Duodenal mucosa (tissue), 2 donors: ENCODE measurements at regions not wholly inside any gene's neighbourhood (a gene's known extent, or its start where the extent isn't known, plus 50 kb on each side); places are given as distances from the start of the nearest gene placed in this dataset.

Experiments
- H3K27ac ChIP-seq: one replicate; pipeline ENCODE4 v1.7.0; 2013; ENCODE audit warnings: low read depth, low read length
- H3K27me3 ChIP-seq, 2 donors: one replicate each; pipeline ENCODE4 v1.7.0; 2013; ENCODE audit warnings: low read length in 2 of 2, control low read depth in 1 of 2; ENCODE audit not compliant: insufficient read depth in 2 of 2, control insufficient read depth in 1 of 2
- H3K36me3 ChIP-seq, 2 donors: one replicate each; pipeline ENCODE4 v1.7.0; 2013; ENCODE audit warnings: low read length in 2 of 2, control low read depth in 1 of 2; ENCODE audit not compliant: insufficient read depth in 2 of 2, control insufficient read depth in 1 of 2
- H3K4me1 ChIP-seq, 2 donors: one replicate each; pipeline ENCODE4 v1.7.0; 2013; ENCODE audit warnings: low read length in 2 of 2, control low read depth in 1 of 2; ENCODE audit not compliant: insufficient read depth in 2 of 2, control insufficient read depth in 1 of 2
- H3K4me3 ChIP-seq, 2 donors: one replicate each; pipeline ENCODE4 v1.7.0; 2013; ENCODE audit warnings: low read length in 2 of 2, low read depth in 1 of 2
- H3K9ac ChIP-seq, 2 donors: one replicate each; pipeline ENCODE4 v1.7.0; 2013; ENCODE audit warnings: low read length in 2 of 2, low read depth in 1 of 2
- H3K9me3 ChIP-seq, 2 donors: one replicate each; pipeline ENCODE4 v1.7.0; 2013; ENCODE audit warnings: low read length in 2 of 2, control low read depth in 1 of 2; ENCODE audit not compliant: control insufficient read depth in 1 of 2

- H3K9me3 ChIP-seq: peaks cover 3 to 5% of the 10 kb centered on the region in 2 donors
- H3K4me3 ChIP-seq: no peak overlapping the region
- H3K4me1 ChIP-seq: no peaks in the 10 kb centered on the region
- no peak overlapping the region for H3K27ac ChIP-seq
- H3K36me3 ChIP-seq: no peaks in the 10 kb centered on the region
- H3K27me3 ChIP-seq: no peaks in the 10 kb centered on the region
- no peak overlapping the region for H3K9ac ChIP-seq
These were observed 1595.6 kb downstream of the SI start for GRCh38 chr3:163482695-163483094.

GRCh38 chr3:163481738-163482137, 1596.6 kb downstream of the SI start:
- Histone ChIP-seq H3K4me3 (no peak overlapping the region), H3K27me3 (no peaks in the 10 kb centered on the region), H3K9ac (no peak overlapping the region), H3K9me3 (peaks cover 3 to 5% of the 10 kb centered on the region in 2 donors), H3K27ac (no peak overlapping the region), H3K4me1 (no peaks in the 10 kb centered on the region), H3K36me3 (no peaks in the 10 kb centered on the region)

DNA sequence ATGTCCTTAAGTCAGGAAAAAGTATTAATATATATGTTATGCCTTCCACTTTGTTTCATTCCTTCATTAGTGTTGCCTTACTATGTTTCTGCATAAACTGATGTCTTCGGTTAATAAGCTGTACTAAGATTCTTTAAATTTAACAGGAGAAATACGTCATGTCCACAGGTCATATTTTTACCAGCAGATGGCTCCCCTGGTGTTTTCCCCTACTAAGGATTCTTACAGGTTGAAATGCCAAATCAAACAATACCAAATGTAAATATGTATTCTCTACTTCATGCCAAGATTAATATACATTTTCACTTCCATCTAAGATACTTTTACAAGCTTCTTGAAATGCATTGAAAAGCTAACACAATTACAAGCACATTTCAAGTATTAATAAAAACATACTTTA, 1602.1 kb downstream of the SI start:
- peaks cover 3 to 5% of the 10 kb centered on the region in 2 donors for H3K9me3 ChIP-seq
- no peaks in the 10 kb centered on the region for H3K4me1 ChIP-seq
- no peak overlapping the region for H3K27ac ChIP-seq
- H3K27me3 ChIP-seq: no peaks in the 10 kb centered on the region
- no peak overlapping the region for H3K4me3 ChIP-seq
- no peak overlapping the region for H3K9ac ChIP-seq
- no peaks in the 10 kb centered on the region for H3K36me3 ChIP-seq

- no peaks in the 10 kb centered on the region for H3K27me3 ChIP-seq
- no peak overlapping the region for H3K4me3 ChIP-seq
- H3K9ac ChIP-seq: no peak overlapping the region
- H3K27ac ChIP-seq: no peak overlapping the region
- no peaks in the 10 kb centered on the region for H3K36me3 ChIP-seq
- no peaks in the 10 kb centered on the region for H3K4me1 ChIP-seq
- H3K9me3 ChIP-seq: peaks cover 1 to 3% of the 10 kb centered on the region in 2 donors
These were observed 1603.5 kb downstream of the SI start for GRCh38 chr3:163474766-163475165.

DNA sequence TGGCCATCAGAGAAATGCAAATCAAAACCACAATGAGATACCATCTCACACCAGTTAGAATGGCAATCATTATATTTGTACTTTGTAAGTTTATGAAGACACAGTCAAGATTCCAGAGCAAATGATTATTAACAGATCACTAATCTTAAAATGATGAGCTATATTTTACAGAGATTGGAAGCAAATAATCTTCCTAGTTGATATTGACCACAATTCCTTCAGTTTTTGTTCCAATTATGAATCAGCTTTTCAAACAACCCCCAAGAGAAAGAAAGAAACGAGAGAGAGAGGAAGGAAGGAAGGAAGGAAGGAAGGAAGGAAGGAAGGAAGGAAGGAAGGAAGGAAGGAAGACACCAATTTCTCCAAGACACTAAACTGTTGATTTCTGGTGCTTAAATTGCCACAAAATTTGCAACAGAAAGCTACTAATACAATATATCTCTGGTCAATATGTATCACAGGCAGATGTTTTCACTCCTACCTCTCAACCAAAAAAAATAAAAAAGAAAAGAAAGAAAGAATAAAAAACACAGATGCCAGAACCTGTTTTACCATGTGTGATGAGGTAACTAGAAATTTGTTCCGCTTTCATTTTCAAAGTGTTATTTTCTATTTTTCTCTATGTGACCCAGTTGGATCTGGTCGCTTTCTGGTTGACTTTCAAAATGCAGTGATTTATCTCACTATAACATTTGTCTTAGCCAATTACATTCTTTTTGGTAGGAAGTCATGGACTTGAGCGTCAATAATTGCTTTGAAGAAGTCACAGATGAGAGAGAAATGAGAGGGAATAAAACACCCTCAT, 1609.6 kb downstream of the SI start:
- Histone ChIP-seq H3K36me3 (no peaks in the 10 kb centered on the region), H3K4me3 (no peak overlapping the region), H3K27me3 (no peaks in the 10 kb centered on the region), H3K9me3 (peaks cover 0 to 2% of the 10 kb centered on the region in 2 donors), H3K9ac (no peak overlapping the region), H3K4me1 (no peaks in the 10 kb centered on the region), H3K27ac (no peak overlapping the region)

DNA sequence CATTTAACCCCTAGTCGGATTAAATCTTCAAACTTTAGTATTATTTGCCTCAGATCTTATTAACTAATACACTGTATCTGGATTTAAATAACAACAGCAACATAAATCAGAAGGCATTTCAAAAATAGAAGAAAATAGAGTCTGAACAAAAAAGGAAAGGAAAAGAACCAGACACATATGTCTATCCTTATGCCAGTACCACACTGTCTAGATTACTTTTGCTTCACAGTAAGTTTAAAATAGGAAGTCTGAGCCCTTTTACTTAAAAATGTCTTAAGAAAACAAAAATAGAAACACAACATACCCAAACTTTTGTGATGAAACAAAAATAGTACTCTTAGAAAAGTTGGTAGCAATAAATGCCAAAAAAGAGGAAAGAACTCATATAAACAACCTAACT, 1615.8 kb downstream of the SI start:
- no peaks in the 10 kb centered on the region for H3K36me3 ChIP-seq
- H3K9me3 ChIP-seq: peaks cover 0 to 2% of the 10 kb centered on the region in 2 donors
- no peak overlapping the region for H3K9ac ChIP-seq
- H3K4me3 ChIP-seq: no peak overlapping the region
- no peaks in the 10 kb centered on the region for H3K4me1 ChIP-seq
- no peak overlapping the region for H3K27ac ChIP-seq
- no peaks in the 10 kb centered on the region for H3K27me3 ChIP-seq

DNA sequence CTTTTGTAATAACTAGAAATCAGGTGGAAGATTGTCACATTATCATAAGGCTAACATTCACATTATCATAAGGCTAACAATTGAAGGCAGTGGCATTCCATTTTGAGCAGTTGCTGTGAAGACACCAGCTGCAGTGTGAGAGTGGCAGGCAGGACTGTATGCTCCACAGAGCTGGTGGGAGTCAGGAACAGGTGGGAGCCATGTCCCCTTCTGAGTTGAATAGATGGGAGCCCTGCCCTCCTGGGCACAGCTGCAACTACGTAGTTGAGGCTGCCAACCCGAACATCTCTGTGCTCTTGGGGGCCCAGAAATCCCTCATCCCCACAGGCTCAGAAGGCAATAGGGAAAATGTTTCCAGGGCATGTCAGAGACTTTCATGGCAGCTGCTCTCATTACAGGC, 1627.6 kb downstream of the SI start:
- Histone ChIP-seq H3K9ac (no peak overlapping the region), H3K4me1 (no peaks in the 10 kb centered on the region), H3K9me3 (peaks cover 5 to 8% of the 10 kb centered on the region in 2 donors), H3K4me3 (no peak overlapping the region), H3K27ac (no peak overlapping the region), H3K27me3 (no peaks in the 10 kb centered on the region), H3K36me3 (no peaks in the 10 kb centered on the region)

- Histone ChIP-seq H3K36me3 (no peaks in the 10 kb centered on the region), H3K27me3 (no peaks in the 10 kb centered on the region), H3K27ac (no peak overlapping the region), H3K9ac (no peak overlapping the region), H3K4me1 (no peaks in the 10 kb centered on the region), H3K9me3 (peaks cover 0 to 2% of the 10 kb centered on the region in 2 donors), H3K4me3 (no peak overlapping the region)
These were observed 1639.5 kb downstream of the SI start for GRCh38 chr3:163438760-163439159.

DNA sequence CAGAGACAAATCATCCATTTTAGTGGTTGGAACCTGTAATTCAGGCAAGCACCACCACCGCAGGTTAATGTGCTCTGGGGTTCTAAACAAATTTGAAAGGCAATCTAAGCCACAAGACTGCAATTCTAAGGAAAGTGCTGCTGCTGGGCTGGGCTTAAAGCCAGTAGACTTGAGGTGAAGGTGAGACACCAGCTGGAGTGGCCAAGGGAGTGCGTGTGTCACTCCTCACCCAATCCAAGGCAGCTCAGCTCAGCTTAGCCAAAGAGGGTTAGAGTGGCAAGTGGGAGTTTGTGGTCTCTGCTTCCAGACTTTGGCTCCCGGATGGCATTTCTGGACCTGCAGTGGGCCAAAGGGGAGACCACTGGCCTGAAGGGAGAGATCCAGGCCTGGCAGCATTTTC, 1655.6 kb downstream of the SI start:
- Histone ChIP-seq H3K9me3 (peaks cover 4 to 7% of the 10 kb centered on the region in 2 donors), H3K9ac (no peak overlapping the region), H3K27me3 (no peaks in the 10 kb centered on the region), H3K36me3 (no peaks in the 10 kb centered on the region), H3K27ac (no peak overlapping the region), H3K4me1 (no peaks in the 10 kb centered on the region), H3K4me3 (no peak overlapping the region)

GRCh38 chr3:163391407-163392181, 1686.7 kb downstream of the SI start:
- Histone ChIP-seq H3K27me3 (no peaks in the 10 kb centered on the region), H3K27ac (no peak overlapping the region), H3K36me3 (no peaks in the 10 kb centered on the region), H3K4me1 (no peaks in the 10 kb centered on the region), H3K9me3 (peaks cover 2 to 15% of the 10 kb centered on the region in 2 donors), H3K9ac (no peak overlapping the region), H3K4me3 (no peak overlapping the region)
